Stimulated activated CD4-positive, alpha-beta T cell treated with anti-CD3 and anti-CD28 coated beads, Interleukin-4, amount 100 ng/mL, for 48 hours (primary cell): ENCODE measurements at regions not wholly inside any gene's neighbourhood (a gene's known extent, or its start where the extent isn't known, plus 50 kb on each side); places are given as distances from the start of the nearest gene placed in this dataset.
"Not testable (repeated sequence)": the region's sequence is repeated elsewhere in the genome, so short reads cannot be mapped to it uniquely, and the experiment has no call there.

Source experiments
- DNase-seq, 2 donors: peaks; one replicate each; pipeline ENCODE4 v3.0.0-alpha.2; 2020; ENCODE audit warnings: low read depth in 2 of 2

GRCh38 chr11:71153005-71153390 lies 99.4 kb downstream of the SHANK2 start:
- no peak for DNase-seq

- not testable (repeated sequence) for DNase-seq
Measured at GRCh38 chr11:71152312-71153004, 99.9 kb downstream of the SHANK2 start.

- no peak for DNase-seq
Measured at GRCh38 chr11:71151561-71151960, 100.8 kb downstream of the SHANK2 start.

GRCh38 chr11:71150859-71151258 lies 101.5 kb downstream of the SHANK2 start:
- DNase-seq, result no peak

- DNase-seq, result no peak
Measured at GRCh38 chr11:71148716-71149115, 103.7 kb downstream of the SHANK2 start.

DNA sequence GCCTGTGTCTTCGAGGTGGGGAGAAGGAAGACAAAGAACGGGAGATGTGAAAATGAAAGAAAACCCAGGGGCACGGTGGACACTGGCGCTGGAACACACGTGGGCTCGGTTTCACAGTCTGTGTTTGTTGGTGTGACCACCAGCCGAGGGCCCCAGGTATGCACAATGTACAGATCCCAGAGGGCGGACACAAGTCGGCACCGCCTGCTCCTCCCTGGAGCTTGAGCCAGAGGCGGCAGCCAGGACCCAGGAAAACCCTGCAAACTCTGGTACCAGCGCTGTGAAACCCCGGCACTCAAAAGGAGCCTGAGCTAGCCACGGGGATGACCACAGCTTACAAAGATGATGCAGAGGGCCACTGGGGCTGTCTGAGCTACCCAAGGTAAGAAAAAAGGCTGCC lies 105.0 kb downstream of the SHANK2 start:
- DNase-seq, result no peak

DNA sequence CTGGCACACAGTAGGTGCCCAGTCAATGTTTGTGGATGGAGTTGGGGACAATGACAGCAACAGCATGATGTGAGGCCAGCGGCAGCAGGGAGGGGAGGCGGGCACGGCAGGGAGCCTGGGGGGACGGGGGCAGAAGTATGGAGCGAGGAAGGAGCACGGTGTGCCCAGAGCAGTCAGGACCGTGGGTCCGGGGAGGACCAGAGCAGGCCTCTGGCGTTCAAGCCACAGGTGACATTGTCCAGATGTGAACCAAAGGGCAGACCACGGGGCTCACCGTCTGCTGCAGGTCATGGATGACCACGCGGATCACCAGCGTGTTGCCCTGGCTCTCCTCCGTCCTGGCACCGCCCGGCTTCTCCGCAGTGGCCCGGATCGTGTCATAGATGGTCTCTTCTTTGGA lies 105.5 kb downstream of the SHANK2 start:
- no peak for DNase-seq

GRCh38 chr11:71145988-71146824 lies 106.2 kb downstream of the SHANK2 start:
- DNase-seq, result no peak

DNA sequence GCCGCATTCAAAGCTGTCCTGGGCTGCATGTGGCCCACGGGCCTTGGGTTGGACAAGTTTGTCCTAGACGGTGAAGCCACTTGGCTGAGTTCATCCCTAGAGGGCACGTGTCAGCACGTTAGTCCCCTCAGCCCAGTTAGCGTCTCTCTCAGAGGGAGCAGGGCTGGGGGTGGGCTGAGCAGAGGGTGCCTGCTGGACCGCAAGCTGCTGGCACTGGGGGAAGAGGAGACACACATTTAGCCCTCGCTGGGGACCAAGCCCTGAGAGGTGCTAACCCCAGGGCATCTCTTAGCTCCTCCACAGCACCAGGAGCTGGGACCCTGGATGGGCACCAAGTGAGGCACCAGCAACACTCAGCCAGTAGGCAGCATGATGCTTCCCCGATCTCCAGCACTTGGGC lies 107.0 kb downstream of the SHANK2 start:
- DNase-seq, result no peak

DNA sequence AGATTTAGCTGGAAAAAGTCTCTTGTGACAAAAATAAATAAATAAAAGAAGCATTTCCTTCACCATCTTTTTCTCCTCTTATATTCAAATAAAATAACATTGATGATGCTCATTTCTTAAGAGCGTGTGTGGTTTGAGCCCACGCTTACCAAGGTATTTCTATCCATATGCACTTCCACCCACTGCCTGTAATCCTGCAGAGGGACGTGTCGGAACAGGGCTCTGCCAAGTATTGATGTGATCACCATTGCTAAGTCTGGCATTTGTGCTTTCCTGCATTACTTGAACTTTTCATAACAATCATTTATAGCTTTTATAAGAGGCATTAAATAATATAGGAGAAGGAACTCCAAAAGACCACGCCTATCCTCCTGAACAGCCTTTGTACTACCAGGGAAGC lies 107.6 kb downstream of the SHANK2 start:
- DNase-seq, result no peak

- no peak for DNase-seq
Measured at GRCh38 chr11:71144010-71144409, 108.4 kb downstream of the SHANK2 start.

- DNase-seq, result no peak
Measured at GRCh38 chr11:71140206-71140919, 112.0 kb downstream of the SHANK2 start.

DNA sequence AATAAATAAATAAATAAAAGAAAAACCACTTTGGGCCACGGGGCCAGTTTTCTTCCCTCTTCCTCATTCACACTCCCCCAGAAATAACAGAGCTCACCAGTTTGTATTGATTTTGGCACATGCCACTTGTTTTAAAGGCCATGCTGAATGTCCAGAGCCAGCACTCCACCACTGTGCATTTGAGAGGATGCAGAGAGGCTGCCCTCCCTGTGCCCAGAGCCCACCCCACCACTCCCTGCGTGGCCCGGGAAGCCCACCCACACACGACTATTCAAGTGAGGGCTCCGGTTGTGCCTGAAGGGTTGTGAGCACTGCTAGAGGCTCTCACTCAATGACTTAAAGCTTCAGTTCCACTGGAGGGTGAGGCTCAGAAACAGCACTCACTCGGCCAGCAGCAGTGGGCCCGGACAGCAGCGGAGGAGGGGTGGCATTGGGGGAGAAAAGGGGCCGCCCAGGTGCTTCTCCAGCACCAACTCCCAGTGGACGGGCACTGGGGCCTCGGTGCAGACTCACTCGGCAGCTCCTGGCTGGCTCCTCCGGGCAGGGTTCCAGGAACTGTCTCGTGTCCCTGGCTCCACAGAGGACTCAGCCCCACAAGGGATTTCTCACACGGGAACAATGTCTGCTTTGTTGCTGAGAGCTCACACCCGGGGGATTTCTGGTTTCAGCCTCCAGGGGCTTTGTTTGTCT lies 112.7 kb downstream of the SHANK2 start:
- DNase-seq, result no peak

GRCh38 chr11:71138737-71139425 lies 113.5 kb downstream of the SHANK2 start:
- DNase-seq, result no peak

DNA sequence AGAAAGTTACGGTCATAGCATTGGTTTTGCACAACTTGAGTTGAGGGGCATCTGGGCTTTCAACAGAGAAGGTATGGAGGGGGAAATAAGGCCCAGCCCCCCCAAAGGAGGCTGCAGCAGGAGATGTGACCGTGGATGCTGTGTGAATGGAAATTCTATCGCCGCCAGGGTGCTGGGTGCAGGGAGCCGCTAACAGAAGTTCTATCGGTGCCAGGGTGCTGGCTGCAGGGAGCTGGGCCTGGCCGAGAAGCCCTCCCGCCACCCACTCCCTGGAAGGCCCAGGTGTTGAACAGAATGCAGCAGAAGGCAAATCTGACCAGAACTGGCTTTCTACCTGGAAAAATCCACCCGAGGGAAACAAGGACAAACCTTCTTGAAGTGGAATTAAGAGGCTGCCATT lies 115.0 kb downstream of the SHANK2 start:
- no peak for DNase-seq

DNA sequence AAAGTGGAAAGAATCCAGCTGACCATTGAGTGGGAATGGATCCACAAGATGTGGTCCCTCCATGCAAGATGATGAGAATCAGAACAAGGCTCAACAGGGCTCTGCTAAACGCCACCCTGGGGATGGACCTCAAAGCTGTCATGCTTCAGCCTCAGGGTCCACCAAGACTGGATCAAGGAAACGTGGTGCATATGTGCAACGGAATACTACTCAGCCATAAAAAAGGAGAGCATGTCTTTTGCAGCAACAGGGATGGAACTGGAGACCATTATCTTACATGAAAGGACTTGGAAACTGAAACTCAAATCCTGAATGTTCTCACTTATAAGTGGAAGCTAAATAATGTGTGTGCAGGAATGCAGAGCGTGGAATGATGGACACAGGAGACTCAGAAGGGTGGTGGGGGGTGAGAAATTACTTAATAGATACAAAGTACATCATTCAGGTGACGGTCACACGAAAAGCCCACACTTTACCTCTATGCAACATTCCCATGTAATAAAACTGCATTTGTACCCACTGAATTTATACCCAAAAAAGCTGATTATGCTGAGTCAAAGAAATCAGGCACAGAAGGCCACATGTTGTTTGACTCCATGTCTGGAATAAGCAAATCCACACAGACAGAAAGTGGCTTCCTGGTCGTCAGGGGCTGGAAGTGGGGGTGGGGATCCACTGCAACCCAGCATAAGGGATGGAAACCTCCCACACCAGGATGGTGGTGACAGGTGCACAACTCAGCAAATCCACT lies 116.1 kb downstream of the SHANK2 start:
- no peak for DNase-seq

DNA sequence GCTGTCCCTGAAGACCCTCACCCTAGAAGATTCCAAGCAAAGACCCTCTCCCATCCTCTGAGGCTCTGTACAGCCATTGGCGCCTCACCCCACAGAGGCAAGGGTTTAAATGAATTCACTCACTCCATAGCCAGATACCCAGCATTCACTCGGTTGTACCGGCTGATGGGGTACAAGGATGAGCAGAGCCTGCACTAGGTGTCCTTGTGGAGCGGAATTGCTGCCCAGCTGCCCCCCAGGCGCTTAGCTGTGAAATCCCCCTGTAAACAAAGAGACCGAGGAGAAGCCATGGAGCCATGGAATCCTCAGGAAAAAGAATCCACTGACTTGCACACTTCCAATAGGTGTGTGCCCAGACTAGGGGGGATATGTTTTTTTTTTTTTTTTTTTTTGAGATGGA lies 117.3 kb downstream of the SHANK2 start:
- no peak for DNase-seq

GRCh38 chr11:71133946-71134345 lies 118.4 kb downstream of the SHANK2 start:
- DNase-seq, result no peak

DNA sequence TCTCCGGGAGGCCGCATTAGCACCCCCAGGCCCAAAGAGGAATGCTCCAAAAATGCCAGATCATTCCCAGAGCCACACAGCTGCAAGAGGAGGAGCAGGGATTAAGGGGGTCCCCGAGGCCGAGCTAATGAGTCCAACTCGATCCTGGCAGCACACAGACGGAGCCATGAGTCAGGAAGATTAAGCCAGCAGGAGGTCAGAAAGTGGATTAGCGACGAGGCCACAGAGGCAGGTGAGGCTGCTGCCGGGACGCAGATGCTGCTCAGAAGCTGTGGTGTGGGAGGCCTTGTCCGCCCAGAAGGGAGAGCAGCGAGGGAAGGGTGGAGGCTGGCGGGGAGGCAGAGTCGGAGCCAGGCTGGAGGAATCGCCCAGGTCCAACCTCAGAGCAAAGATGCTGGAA lies 120.5 kb downstream of the SHANK2 start:
- DNase-seq, result no peak

DNA sequence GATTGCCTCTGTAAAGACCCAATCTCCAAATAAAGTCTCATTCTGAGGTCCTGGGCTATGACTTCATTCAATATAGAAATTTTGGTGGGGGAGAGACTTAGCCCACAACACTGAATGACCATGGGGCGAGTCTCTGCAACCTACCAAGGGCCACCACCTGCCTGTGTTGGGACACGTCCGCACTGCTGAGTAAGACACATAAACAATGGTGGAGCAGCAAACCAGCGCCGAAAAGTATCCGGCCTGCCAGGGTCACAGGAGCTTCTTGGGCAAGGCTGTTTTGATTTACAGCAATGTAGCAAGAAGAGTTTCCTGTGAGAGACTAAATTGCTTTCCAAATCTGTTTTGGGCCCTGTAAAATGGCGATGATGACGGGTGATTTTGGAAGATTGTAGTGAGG lies 122.3 kb downstream of the SHANK2 start:
- no peak for DNase-seq

GRCh38 chr11:71129624-71130023 lies 122.8 kb downstream of the SHANK2 start:
- DNase-seq, result no peak
